Heart left ventricle (tissue), 16 donors: ENCODE measurements at regions not wholly inside any gene's neighbourhood (a gene's known extent, or its start where the extent isn't known, plus 50 kb on each side); places are given as distances from the start of the nearest gene placed in this dataset.

Experiments
- ATAC-seq, 4 donors: fragments of 200-7000 bp; cut with Tn5 transposase; one replicate each; pipeline ENCODE4 v1.9.1; 2020 to 2022; ENCODE audit warnings: moderate library complexity in 4 of 4, mild to moderate bottlenecking in 3 of 4, moderate number of reproducible peaks in 1 of 4
- DNase-seq, 5 donors: peaks; one replicate each; pipeline ENCODE4 v3.0.0-alpha.2; 2020
- H3K27ac ChIP-seq, 12 donors: fragments of 200-600 bp; sonication (generic) in 4 of 12; one replicate each; pipeline versions ENCODE4 v1.5.0 to v1.8.0; 2016 to 2022; ENCODE audit warnings: mild to moderate bottlenecking in 2 of 12
- H3K27me3 ChIP-seq, 9 donors: fragments of 200-600 bp; sonication (generic) in 2 of 9; one replicate each; pipeline versions ENCODE4 v1.5.1 to v1.8.0; 2016 to 2022; ENCODE audit warnings: mild to moderate bottlenecking in 3 of 9
- H3K36me3 ChIP-seq, 9 donors: fragments of 200-600 bp; sonication (generic) in 2 of 9; one replicate each; pipeline versions ENCODE4 v1.5.0 to v1.8.0; 2018 to 2022; ENCODE audit warnings: mild to moderate bottlenecking in 2 of 9
- H3K4me1 ChIP-seq, 12 donors: fragments of 200-600 bp; sonication (generic) in 4 of 12; one replicate each; pipeline versions ENCODE4 v1.5.0 to v1.8.0; 2016 to 2022; ENCODE audit warnings: mild to moderate bottlenecking in 3 of 12
- H3K4me3 ChIP-seq, 12 donors: fragments of 200-600 bp; sonication (generic) in 4 of 12; one replicate each; pipeline versions ENCODE4 v1.5.0 to v1.8.0; 2017 to 2022; ENCODE audit warnings: mild to moderate bottlenecking in 9 of 12, moderate library complexity in 4 of 12
- H3K9me3 ChIP-seq, 12 donors: fragments of 200-600 bp; sonication (generic) in 4 of 12; one replicate each; pipeline versions ENCODE4 v1.5.0 to v1.8.0; 2016 to 2022; ENCODE audit warnings: mild to moderate bottlenecking in 1 of 12
- POLR2A ChIP-seq, 2 donors: fragments of 450-650 bp; IDR thresholded peaks; one replicate each; pipeline ENCODE4 v1.6.1; 2017; ENCODE audit warnings: antibody characterized with exemption in 2 of 2, mild to moderate bottlenecking in 2 of 2, moderate library complexity in 2 of 2
- WGBS, 4 donors: extraction: QIAGEN DNeasy Blood & Tissue Kit in 2 of 4; methylation state at CpG; one replicate each; pipeline versions ENCODE4 v1.1.5 to v1.1.7; 2013 to 2018; 5-methylcytosine and 5-hydroxymethylcytosine counted together
- intact Hi-C, 10 donors: fragments of 100-400 bp; cut with DNase I; formaldehyde crosslinking; loops; one replicate each; pipeline versions ENCODE4 v1.11.1 to v1.14.2; 2022
- TF ChIP-seq, protein P1 (sequence below), 12 donors: fragments of 200-600 bp; sonication (generic) in 4 of 12; IDR thresholded peaks; one replicate each; pipeline versions ENCODE4 v1.5.0 to v1.8.0; 2018 to 2022; ENCODE audit warnings: antibody characterized with exemption in 12 of 12, mild to moderate bottlenecking in 5 of 12
- donor health status: ischemic (EF 13 %, LVEDD 7.1; RV severe dilation, severe dysfunction).
- donor health status: healthy with polysubstance abuse.
- donor health status: DM: no; HTN: yes; CAD: no.
- donor health status: DM: no; HTN: no; CAD: no.
- donor health status: ischemic (EF 25% LVEDD 6.9; RV normal size, moderate dysfunction).
- donor health status: ischemic (EF 25% LVEDD 5.7; RV mildly dilated, moderate dysfunction).
- donor health status: healthy.
- donor health status: DM: yes; HTN: yes; CAD: no.
- donor health status: ischemic (EF 35%, LVEDD 5.7; RV mildly dilated, moderate dysfunction).
- donor health status: nonischemic (EF 11% LVEDD 7.7; RV severe dilation, severe dysfunction).
- donor health status: DM: yes; HTN: yes; CAD: no.
- donor health status: PGD.
- donor health status: ischemic (EF 29% LVEDD 5.4; RV normal size, mild dysfunction).
- donor health status: nonischemic (EF 23%, LVEDD 6.1; RV moderate dilation, normal function).

DNA sequence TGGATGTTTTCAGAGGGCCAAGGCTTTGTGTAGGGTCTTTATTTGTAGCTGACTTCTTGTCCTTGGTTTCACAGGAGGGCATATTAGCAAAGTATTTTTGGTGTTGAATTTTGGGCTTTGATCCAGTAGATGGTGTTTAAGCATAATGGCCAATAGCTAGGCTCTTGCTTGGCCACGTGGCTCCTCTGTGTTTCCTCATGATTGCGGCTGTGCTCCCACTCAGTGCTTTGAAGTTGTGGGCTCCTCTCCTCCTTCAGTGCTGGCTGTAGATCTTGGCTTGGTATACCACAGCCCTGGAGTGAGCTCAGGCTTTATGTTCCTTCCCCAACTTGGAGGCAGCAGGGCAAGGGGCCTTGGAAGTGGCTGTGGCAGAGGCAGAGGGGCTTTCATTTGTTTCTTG is 107.2 kb upstream of the CENPE start:
- Histone ChIP-seq H3K9me3 (no peaks in the 10 kb centered on the region), H3K27ac (no peak overlapping the region), H3K36me3 (no peaks in the 10 kb centered on the region), H3K4me1 (peaks cover 0 to 3% (median 0%) of the 10 kb centered on the region in 12 donors), H3K27me3 (no peaks in the 10 kb centered on the region), H3K4me3 (no peak overlapping the region)
- DNase-seq (peak in 1 of 5 donors; percentile 30), ATAC-seq (no peak)
- TF ChIP-seq, protein P1, sequence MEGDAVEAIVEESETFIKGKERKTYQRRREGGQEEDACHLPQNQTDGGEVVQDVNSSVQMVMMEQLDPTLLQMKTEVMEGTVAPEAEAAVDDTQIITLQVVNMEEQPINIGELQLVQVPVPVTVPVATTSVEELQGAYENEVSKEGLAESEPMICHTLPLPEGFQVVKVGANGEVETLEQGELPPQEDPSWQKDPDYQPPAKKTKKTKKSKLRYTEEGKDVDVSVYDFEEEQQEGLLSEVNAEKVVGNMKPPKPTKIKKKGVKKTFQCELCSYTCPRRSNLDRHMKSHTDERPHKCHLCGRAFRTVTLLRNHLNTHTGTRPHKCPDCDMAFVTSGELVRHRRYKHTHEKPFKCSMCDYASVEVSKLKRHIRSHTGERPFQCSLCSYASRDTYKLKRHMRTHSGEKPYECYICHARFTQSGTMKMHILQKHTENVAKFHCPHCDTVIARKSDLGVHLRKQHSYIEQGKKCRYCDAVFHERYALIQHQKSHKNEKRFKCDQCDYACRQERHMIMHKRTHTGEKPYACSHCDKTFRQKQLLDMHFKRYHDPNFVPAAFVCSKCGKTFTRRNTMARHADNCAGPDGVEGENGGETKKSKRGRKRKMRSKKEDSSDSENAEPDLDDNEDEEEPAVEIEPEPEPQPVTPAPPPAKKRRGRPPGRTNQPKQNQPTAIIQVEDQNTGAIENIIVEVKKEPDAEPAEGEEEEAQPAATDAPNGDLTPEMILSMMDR (IDR thresholded peaks at IDR 0.05) = no peak
- no peak for TF ChIP-seq POLR2A (IDR thresholded peaks at IDR 0.05)
- intact Hi-C loops = no loop called here
- 58 to 78% (median 72%) methylated on average over 2 of the region's 2 CpGs for WGBS, 4 donors

DNA sequence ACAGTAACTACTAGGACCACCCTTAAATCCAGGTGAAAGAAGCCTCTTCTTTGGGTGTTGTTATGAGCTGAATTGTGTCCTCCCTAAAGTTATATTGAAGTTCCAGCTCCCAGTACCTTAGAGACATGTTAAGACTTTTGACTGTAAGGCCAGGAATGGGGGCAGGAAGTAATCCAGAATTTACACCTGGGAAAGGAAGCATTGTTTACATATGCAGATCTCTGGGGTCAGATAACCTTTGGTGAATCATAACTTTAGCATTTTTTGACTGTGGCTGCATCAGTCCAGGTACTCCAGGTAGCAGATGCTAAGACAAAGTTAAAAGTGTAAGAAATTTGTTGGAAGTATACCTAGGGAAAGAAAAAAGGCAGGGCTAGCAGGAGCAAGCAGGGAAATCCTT is 104.9 kb upstream of the CENPE start:
- ATAC-seq (no peak), DNase-seq (no peak)
- TF ChIP-seq, protein P1 (IDR thresholded peaks at IDR 0.05) = no peak
- TF ChIP-seq POLR2A (IDR thresholded peaks at IDR 0.05) = no peak
- no peak overlapping the region for H3K27ac ChIP-seq
- intact Hi-C loops = no loop called here
- H3K36me3 ChIP-seq = no peaks in the 10 kb centered on the region
- no peaks in the 10 kb centered on the region for H3K27me3 ChIP-seq
- peaks cover 0 to 3% (median 0%) of the 10 kb centered on the region in 12 donors for H3K4me1 ChIP-seq
- no peaks in the 10 kb centered on the region for H3K9me3 ChIP-seq
- H3K4me3 ChIP-seq = no peak overlapping the region

DNA sequence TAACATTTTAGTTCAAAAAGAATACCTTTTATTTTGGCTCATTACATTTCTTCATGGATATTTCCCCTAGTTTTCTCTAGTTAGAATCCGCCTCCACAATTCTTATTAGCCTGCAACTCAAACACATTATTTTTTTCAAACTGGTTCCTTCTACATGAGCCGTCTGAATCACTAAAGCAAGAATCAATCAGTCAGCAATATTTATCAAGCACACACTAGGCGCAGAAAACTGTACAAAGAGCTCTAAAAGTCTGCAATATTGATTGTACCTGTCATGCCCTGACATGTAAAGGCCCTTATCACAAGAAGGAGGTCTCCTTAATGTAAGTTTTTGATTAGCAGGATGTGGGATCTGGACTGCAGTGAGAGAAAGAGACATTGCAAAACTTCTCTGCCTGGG is 94.8 kb upstream of the CENPE start:
- 59 to 70% (median 64%) methylated on average over 3 of the region's 3 CpGs for WGBS, 4 donors
- Histone ChIP-seq H3K27ac (no peak overlapping the region), H3K36me3 (no peaks in the 10 kb centered on the region), H3K4me1 (no peaks in the 10 kb centered on the region), H3K9me3 (peaks cover 0 to 7% (median 0%) of the 10 kb centered on the region in 12 donors), H3K4me3 (no peak overlapping the region), H3K27me3 (no peaks in the 10 kb centered on the region)
- TF ChIP-seq POLR2A (IDR thresholded peaks at IDR 0.05) = no peak
- TF ChIP-seq, protein P1 (IDR thresholded peaks at IDR 0.05) = no peak
- DNase-seq (no peak), ATAC-seq (no peak)
- intact Hi-C loops = no loop called here

DNA sequence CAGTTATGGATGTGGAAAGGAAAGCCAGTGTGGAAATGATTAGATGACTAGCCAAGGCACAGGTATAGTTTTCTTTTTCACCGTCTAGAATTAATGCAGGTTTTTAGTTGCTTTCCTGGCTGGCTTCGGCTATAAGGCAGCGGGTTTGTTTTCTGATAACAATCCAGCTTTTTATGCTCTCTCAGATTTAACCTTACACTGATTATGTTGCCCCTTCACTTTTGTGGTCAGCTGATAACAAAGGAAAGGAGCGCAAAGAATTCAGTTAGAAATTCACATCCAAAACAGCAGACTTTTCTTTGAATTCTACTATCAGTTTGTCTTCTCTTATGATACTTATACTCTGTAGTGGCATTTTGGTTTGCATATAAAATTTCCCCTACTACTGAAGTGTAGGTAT is 94.2 kb upstream of the CENPE start:
- DNase-seq (no peak), ATAC-seq (no peak)
- intact Hi-C loops = no loop called here
- H3K4me1 ChIP-seq = no peaks in the 10 kb centered on the region
- WGBS, 4 donors = 55 to 69% (median 61%) methylated on average over 4 of the region's 4 CpGs
- H3K27ac ChIP-seq = no peak overlapping the region
- H3K4me3 ChIP-seq = no peak overlapping the region
- peaks cover 0 to 5% (median 0%) of the 10 kb centered on the region in 12 donors for H3K9me3 ChIP-seq
- no peaks in the 10 kb centered on the region for H3K36me3 ChIP-seq
- TF ChIP-seq POLR2A (IDR thresholded peaks at IDR 0.05) = no peak
- TF ChIP-seq, protein P1 (IDR thresholded peaks at IDR 0.05) = no peak
- H3K27me3 ChIP-seq = no peaks in the 10 kb centered on the region
